ENCODE measurements at regions not wholly inside any gene's neighbourhood (a gene's known extent, or its start where the extent isn't known, plus 50 kb on each side); places are given as distances from the start of the nearest gene placed in this dataset.

- no peak for DNase-seq (ENCODE audit: low spot score)
- H3K36me3 Mint-ChIP-seq (ENCODE audit: low read depth): no peaks in the 10 kb centered on the region
- H3K4me3 Mint-ChIP-seq: no peak overlapping the region
- H3K4me2 ChIP-seq: no peak overlapping the region
- no peak overlapping the region for H3K27ac ChIP-seq (ENCODE audit: low read depth)
- H3K79me2 ChIP-seq (replicated peaks; ENCODE audit: insufficient read depth): no peaks in the 10 kb centered on the region
- no peaks in the 10 kb centered on the region for H3K4me1 ChIP-seq (ENCODE audit: insufficient read depth)
- no peak overlapping the region for H3K27ac Mint-ChIP-seq
- TF ChIP-seq ZNF114 (CRISPR knock-in tag; IDR thresholded peaks at IDR 0.05) (no peak), ZNF331 (CRISPR knock-in tag; IDR thresholded peaks at IDR 0.05; ENCODE audit: low read depth) (no peak), REST (IDR thresholded peaks at IDR 0.05; ENCODE audit: unreplicated experiment) (no peak)
- H3K36me3 ChIP-seq (ENCODE audit: insufficient read depth): no peaks in the 10 kb centered on the region
- no peaks in the 10 kb centered on the region for H3K27me3 Mint-ChIP-seq (ENCODE audit: insufficient read depth, low read depth, poor library complexity)
- H3K27me3 ChIP-seq (ENCODE audit: insufficient read depth): no peaks in the 10 kb centered on the region
- no peaks in the 10 kb centered on the region for H3K4me1 Mint-ChIP-seq
- ATAC-seq: no peak
- H2AFZ ChIP-seq: no peak overlapping the region
- no peak overlapping the region for H3K4me3 ChIP-seq
- no peaks in the 10 kb centered on the region for H3K9me2 ChIP-seq (ENCODE audit: insufficient read depth)
- H3F3A ChIP-seq (replicated peaks; ENCODE audit: low read depth): no peaks in the 10 kb centered on the region
- no peaks in the 10 kb centered on the region for H3K9me3 Mint-ChIP-seq
- H4K20me1 ChIP-seq (replicated peaks; ENCODE audit: insufficient read depth): no peaks in the 10 kb centered on the region
Observed at GRCh38 chr17:72008236-72008876, 112.5 kb upstream of the SOX9 start.

GRCh38 chr17:72011561-72011960 is 109.3 kb upstream of the SOX9 start:
- TF ChIP-seq CREB1 (CRISPR knock-in tag; IDR thresholded peaks at IDR 0.05; ENCODE audit: low read depth) (no peak), STAT1 (IDR thresholded peaks at IDR 0.05; ENCODE audit: unreplicated experiment) (no peak), ZNF114 (CRISPR knock-in tag; IDR thresholded peaks at IDR 0.05) (no peak), ZNF462 (CRISPR knock-in tag; IDR thresholded peaks at IDR 0.05) (no peak), CTCF (conservative IDR thresholded peaks at IDR 0.05; ENCODE audit: low read depth in 2 of 2) (no peak), ETS1 (IDR thresholded peaks at IDR 0.05) (no peak), POLR2AphosphoS5 (IDR thresholded peaks at IDR 0.05; ENCODE audit: low read depth) (no peak), ZNF331 (CRISPR knock-in tag; IDR thresholded peaks at IDR 0.05; ENCODE audit: low read depth) (no peak)
- H3K9me3 Mint-ChIP-seq: peaks cover 4% of the 10 kb centered on the region; the same call in 1 of the 3 replicates
- Histone ChIP-seq H2AFZ (no peak overlapping the region), H3K9me2 (ENCODE audit: insufficient read depth) (0 out of 2 replicates have a peak, but pooled peaks cover 3% of the 10 kb centered on the region), H3K4me2 (no peak overlapping the region), H3F3A (replicated peaks; ENCODE audit: low read depth) (no peaks in the 10 kb centered on the region), H3K27me3 (ENCODE audit: insufficient read depth) (no peaks in the 10 kb centered on the region), H3K79me2 (replicated peaks; ENCODE audit: insufficient read depth) (no peaks in the 10 kb centered on the region), H3K27ac (ENCODE audit: low read depth) (no peak overlapping the region), H3K36me3 (ENCODE audit: insufficient read depth) (no peaks in the 10 kb centered on the region), H3K4me3 (no peak overlapping the region), H4K20me1 (replicated peaks; ENCODE audit: insufficient read depth) (no peaks in the 10 kb centered on the region), H3K4me1 (ENCODE audit: insufficient read depth) (no peaks in the 10 kb centered on the region)
- no peak overlapping the region for H3K27ac Mint-ChIP-seq
- H3K4me1 Mint-ChIP-seq: no peaks in the 10 kb centered on the region
- ATAC-seq: no peak
- H3K4me3 Mint-ChIP-seq: no peak overlapping the region
- no peak for DNase-seq (ENCODE audit: low spot score)
- no peaks in the 10 kb centered on the region for H3K27me3 Mint-ChIP-seq (ENCODE audit: insufficient read depth, low read depth, poor library complexity)
- H3K36me3 Mint-ChIP-seq (ENCODE audit: low read depth): no peaks in the 10 kb centered on the region

All from GM23338 (cell line).